ENCODE measurements at regions not wholly inside any gene's neighbourhood (a gene's known extent, or its start where the extent isn't known, plus 50 kb on each side); places are given as distances from the start of the nearest gene placed in this dataset.

DNA sequence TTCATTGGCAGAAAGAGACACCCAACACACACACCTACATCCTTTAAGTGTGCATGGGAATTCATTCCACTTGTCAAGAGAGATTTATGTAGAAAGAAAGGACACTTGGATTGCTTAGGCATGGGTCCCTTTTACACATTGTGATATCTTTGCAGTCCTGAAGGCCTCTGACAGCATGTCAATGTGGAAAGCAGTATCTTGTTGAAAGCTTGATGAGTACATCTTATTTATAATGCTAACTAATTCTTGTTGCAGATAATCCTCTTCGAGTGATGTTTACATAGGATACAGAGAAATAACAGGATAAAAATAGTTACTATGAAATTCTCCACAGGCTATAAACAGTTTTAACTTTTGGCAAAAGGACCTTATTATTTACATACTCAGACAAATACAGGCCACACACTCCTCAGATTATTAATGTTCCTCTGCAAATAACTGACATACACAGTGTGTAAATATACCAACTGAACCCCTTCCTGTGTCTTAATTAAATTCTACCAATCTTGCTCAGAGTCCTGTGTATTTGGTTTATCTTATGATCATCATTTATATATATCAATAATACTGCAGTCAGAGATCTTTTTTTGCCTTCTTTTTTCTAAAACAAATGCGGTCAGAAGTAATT is 111.8 kb upstream of the DIO2 start:
- TF ChIP-seq, protein P1, sequence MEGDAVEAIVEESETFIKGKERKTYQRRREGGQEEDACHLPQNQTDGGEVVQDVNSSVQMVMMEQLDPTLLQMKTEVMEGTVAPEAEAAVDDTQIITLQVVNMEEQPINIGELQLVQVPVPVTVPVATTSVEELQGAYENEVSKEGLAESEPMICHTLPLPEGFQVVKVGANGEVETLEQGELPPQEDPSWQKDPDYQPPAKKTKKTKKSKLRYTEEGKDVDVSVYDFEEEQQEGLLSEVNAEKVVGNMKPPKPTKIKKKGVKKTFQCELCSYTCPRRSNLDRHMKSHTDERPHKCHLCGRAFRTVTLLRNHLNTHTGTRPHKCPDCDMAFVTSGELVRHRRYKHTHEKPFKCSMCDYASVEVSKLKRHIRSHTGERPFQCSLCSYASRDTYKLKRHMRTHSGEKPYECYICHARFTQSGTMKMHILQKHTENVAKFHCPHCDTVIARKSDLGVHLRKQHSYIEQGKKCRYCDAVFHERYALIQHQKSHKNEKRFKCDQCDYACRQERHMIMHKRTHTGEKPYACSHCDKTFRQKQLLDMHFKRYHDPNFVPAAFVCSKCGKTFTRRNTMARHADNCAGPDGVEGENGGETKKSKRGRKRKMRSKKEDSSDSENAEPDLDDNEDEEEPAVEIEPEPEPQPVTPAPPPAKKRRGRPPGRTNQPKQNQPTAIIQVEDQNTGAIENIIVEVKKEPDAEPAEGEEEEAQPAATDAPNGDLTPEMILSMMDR (IDR thresholded peaks at IDR 0.05 in 4 of 5, conservative IDR thresholded peaks at IDR 0.05 in 1 of 5): no peak
- no peak for TF ChIP-seq POLR2A (IDR thresholded peaks at IDR 0.05)
